DOHH2 (cell line): ENCODE measurements at regions not wholly inside any gene's neighbourhood (a gene's known extent, or its start where the extent isn't known, plus 50 kb on each side); places are given as distances from the start of the nearest gene placed in this dataset.

Source experiments
- H3F3A ChIP-seq: fragments of 200-600 bp; sonication (generic), shearing (Covaris generic); 2 replicates; pipeline ENCODE4 v1.6.0; 2016; ENCODE audit warnings: antibody characterized with exemption, mild to moderate bottlenecking; ENCODE audit not compliant: control insufficient read depth, insufficient read depth
- H3K27ac ChIP-seq: fragments of 200-600 bp; sonication (generic); 2 replicates; pipeline ENCODE4 v1.5.1; 2014; ENCODE audit warnings: low read depth, mild to moderate bottlenecking, low read length, moderate library complexity
- H3K27me3 ChIP-seq: fragments of 200-600 bp; sonication (generic); 2 replicates; pipeline ENCODE4 v1.6.1; 2014; ENCODE audit warnings: mild to moderate bottlenecking, low read length, mixed read lengths; ENCODE audit not compliant: control insufficient read depth
- H3K36me3 ChIP-seq: fragments of 200-600 bp; sonication (generic); 2 replicates; pipeline ENCODE4 v1.6.1; 2014; ENCODE audit warnings: mild to moderate bottlenecking, low read length, moderate library complexity, mixed read lengths; ENCODE audit not compliant: control insufficient read depth
- H3K4me1 ChIP-seq: fragments of 200-600 bp; sonication (generic); 2 replicates; pipeline ENCODE4 v1.6.1; 2014; ENCODE audit warnings: mild to moderate bottlenecking, low read length, mixed read lengths; ENCODE audit not compliant: control insufficient read depth
- H3K4me2 ChIP-seq: fragments of 200-600 bp; sonication (generic); 2 replicates; pipeline ENCODE4 v1.6.0; 2014; ENCODE audit warnings: mild to moderate bottlenecking, low read length, moderate library complexity
- H3K4me3 ChIP-seq: fragments of 200-600 bp; sonication (generic); 2 replicates; pipeline ENCODE4 v1.5.1; 2014; ENCODE audit warnings: mild to moderate bottlenecking, low read length, mixed read lengths
- H3K79me2 ChIP-seq: fragments of 200-600 bp; sonication (generic); 2 replicates; pipeline ENCODE4 v1.6.1; 2014; ENCODE audit warnings: mild to moderate bottlenecking, low read length, mixed read lengths; ENCODE audit not compliant: control insufficient read depth
- H3K9me2 ChIP-seq: fragments of 200-600 bp; sonication (generic); replicated peaks from 2 replicates; pipeline ENCODE4 v1.6.1; 2014; ENCODE audit warnings: mild to moderate bottlenecking, low read length, mixed read lengths; ENCODE audit not compliant: control insufficient read depth
- H3K9me3 ChIP-seq: fragments of 200-600 bp; sonication (generic); 2 replicates; pipeline ENCODE4 v1.6.1; 2014; ENCODE audit warnings: antibody characterized with exemption, low read length, mixed read lengths; ENCODE audit not compliant: control insufficient read depth, insufficient read depth
- H4K20me1 ChIP-seq: fragments of 200-600 bp; sonication (generic); 2 replicates; pipeline ENCODE4 v1.6.0; 2014; ENCODE audit warnings: low read depth, mild to moderate bottlenecking, antibody characterized with exemption, low read length, moderate library complexity; ENCODE audit not compliant: control insufficient read depth, insufficient read depth
- CTCF ChIP-seq: fragments of 200-600 bp; sonication (generic); IDR thresholded peaks from one replicate; pipeline ENCODE4 v1.5.1; 2014; ENCODE audit warnings: antibody characterized with exemption, mild to moderate bottlenecking, low read depth, low read length; ENCODE audit not compliant: poor library complexity, severe bottlenecking
- EZH2phosphoT487 ChIP-seq: fragments of 200-600 bp; sonication (generic); IDR thresholded peaks from 2 replicates; pipeline ENCODE4 v1.6.1; 2017; ENCODE audit warnings: borderline replicate concordance, mild to moderate bottlenecking, antibody characterized with exemption, low read length, moderate library complexity, mixed read lengths

- Histone ChIP-seq H3K27me3 (no peaks in the 10 kb centered on the region), H3K4me1 (no peaks in the 10 kb centered on the region), H3K36me3 (no peaks in the 10 kb centered on the region), H3K79me2 (no peaks in the 10 kb centered on the region), H3K27ac (no peak overlapping the region), H4K20me1 (no peaks in the 10 kb centered on the region), H3K4me2 (no peak overlapping the region), H3K9me2 (no peaks in the 10 kb centered on the region), H3K4me3 (no peak overlapping the region), H3K9me3 (no peaks in the 10 kb centered on the region), H3F3A (no peaks in the 10 kb centered on the region; the same call in 1 of the 2 replicates)
- no peak for TF ChIP-seq CTCF
- no peak for TF ChIP-seq EZH2phosphoT487
These were observed 68.2 kb upstream of the FAM241A start for GRCh38 chr4:112076919-112077608.

GRCh38 chr4:112077743-112078142, 67.5 kb upstream of the FAM241A start:
- Histone ChIP-seq H3K4me2 (no peak overlapping the region), H3K27ac (no peak overlapping the region), H4K20me1 (no peaks in the 10 kb centered on the region), H3K4me3 (no peak overlapping the region), H3K9me3 (no peaks in the 10 kb centered on the region), H3K79me2 (no peaks in the 10 kb centered on the region), H3K9me2 (no peaks in the 10 kb centered on the region), H3K36me3 (no peaks in the 10 kb centered on the region), H3K27me3 (no peaks in the 10 kb centered on the region), H3K4me1 (no peaks in the 10 kb centered on the region), H3F3A (no peaks in the 10 kb centered on the region; the same call in 1 of the 2 replicates)
- no peak for TF ChIP-seq CTCF
- no peak for TF ChIP-seq EZH2phosphoT487

- Histone ChIP-seq H3K9me2 (no peaks in the 10 kb centered on the region), H3F3A (no peaks in the 10 kb centered on the region), H3K36me3 (no peaks in the 10 kb centered on the region), H3K9me3 (no peaks in the 10 kb centered on the region), H4K20me1 (no peaks in the 10 kb centered on the region), H3K27me3 (no peaks in the 10 kb centered on the region), H3K4me1 (no peaks in the 10 kb centered on the region), H3K79me2 (no peaks in the 10 kb centered on the region), H3K4me3 (no peak overlapping the region), H3K4me2 (no peak overlapping the region), H3K27ac (no peak overlapping the region)
- TF ChIP-seq EZH2phosphoT487 (no peak), CTCF (no peak)
These were observed 62.2 kb upstream of the FAM241A start for GRCh38 chr4:112082954-112083586.
